Prostate gland (tissue), 2 donors: ENCODE measurements at regions not wholly inside any gene's neighbourhood (a gene's known extent, or its start where the extent isn't known, plus 50 kb on each side); places are given as distances from the start of the nearest gene placed in this dataset.

ENCODE experiments used
- DNase-seq: peaks from one replicate; pipeline ENCODE4 v3.0.0-alpha.2; 2019; ENCODE audit warnings: low spot score
- H3K27ac ChIP-seq, 2 donors: fragments of 200-600 bp; sonication (generic); 2 replicates each; pipeline ENCODE4 v1.5.1; 2017 to 2019
- H3K27me3 ChIP-seq: fragments of 200-600 bp; sonication (generic); replicated peaks from 2 replicates; pipeline ENCODE4 v1.5.1; 2019; ENCODE audit not compliant: insufficient read depth
- H3K36me3 ChIP-seq, 2 donors: fragments of 200-600 bp; sonication (generic); 1 replicate in 1 of 2; 2 replicates in 1 of 2; pipeline versions ENCODE4 v1.5.1 to v1.8.1; 2017 to 2019
- H3K4me1 ChIP-seq: fragments of 200-600 bp; sonication (generic); replicated peaks from 2 replicates; pipeline ENCODE4 v1.5.1; 2019
- H3K4me3 ChIP-seq, 2 donors: fragments of 200-600 bp; sonication (generic); 2 replicates each; pipeline ENCODE4 v1.5.1; 2017 to 2019
- H3K9me3 ChIP-seq: fragments of 200-600 bp; sonication (generic); 2 replicates; pipeline ENCODE4 v1.5.1; 2017
- POLR2A ChIP-seq: fragments of 450-650 bp; IDR thresholded peaks from one replicate; pipeline ENCODE4 v1.6.1; 2016; ENCODE audit warnings: antibody characterized with exemption, mild to moderate bottlenecking
- POLR2AphosphoS5 ChIP-seq: sonication (generic); formaldehyde crosslinking; IDR thresholded peaks from one replicate; pipeline ENCODE4 v1.6.1; 2017; ENCODE audit warnings: antibody characterized with exemption
- WGBS: methylation state at CpG from one replicate; pipeline ENCODE4 v1.1.5; 2018; 5-methylcytosine and 5-hydroxymethylcytosine counted together
- intact Hi-C: fragments of 100-400 bp; cut with DNase I; formaldehyde crosslinking; loops from one replicate; pipeline ENCODE4 v1.14.2; 2022
- TF ChIP-seq, protein P1 (sequence below), 4 experiments: fragments of 200-600 bp in 2 of 4; fragments of 450-650 bp in 2 of 4; sonication (generic) in 2 of 4; IDR thresholded peaks; 1 replicate in 3 of 4; 2 replicates in 1 of 4; pipeline ENCODE4 v1.5.1; 2016 to 2019; ENCODE audit warnings: antibody characterized with exemption in 4 of 4, mild to moderate bottlenecking in 2 of 4, moderate library complexity in 2 of 4

DNA sequence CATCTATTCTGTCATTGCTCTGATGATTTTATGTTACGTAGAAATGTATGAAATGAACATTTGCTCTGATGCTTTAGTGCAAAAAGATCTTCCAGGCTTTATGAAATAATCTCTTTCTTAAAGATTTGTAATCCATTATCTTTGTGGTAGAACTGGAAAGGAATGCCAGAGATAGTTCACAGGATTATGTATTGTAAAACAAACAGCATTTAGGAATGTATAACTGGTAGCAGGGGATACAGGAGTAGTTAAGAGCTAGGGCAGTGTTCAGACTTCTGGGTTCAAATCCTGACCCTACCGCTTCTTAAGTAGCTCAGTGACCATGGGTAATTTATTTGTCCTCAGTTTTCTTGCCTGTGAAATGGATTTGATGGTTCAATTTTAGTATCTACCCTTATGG lies 429.8 kb upstream of the TPM1 start:
- H3K27me3 ChIP-seq: no peaks in the 10 kb centered on the region
- H3K27ac ChIP-seq: no peak overlapping the region
- no peaks in the 10 kb centered on the region for H3K4me1 ChIP-seq
- H3K9me3 ChIP-seq: no peaks in the 10 kb centered on the region
- WGBS: 96% methylated on average over 2 of the region's 2 CpGs
- TF ChIP-seq POLR2A (no peak), POLR2AphosphoS5 (no peak)
- TF ChIP-seq, protein P1, sequence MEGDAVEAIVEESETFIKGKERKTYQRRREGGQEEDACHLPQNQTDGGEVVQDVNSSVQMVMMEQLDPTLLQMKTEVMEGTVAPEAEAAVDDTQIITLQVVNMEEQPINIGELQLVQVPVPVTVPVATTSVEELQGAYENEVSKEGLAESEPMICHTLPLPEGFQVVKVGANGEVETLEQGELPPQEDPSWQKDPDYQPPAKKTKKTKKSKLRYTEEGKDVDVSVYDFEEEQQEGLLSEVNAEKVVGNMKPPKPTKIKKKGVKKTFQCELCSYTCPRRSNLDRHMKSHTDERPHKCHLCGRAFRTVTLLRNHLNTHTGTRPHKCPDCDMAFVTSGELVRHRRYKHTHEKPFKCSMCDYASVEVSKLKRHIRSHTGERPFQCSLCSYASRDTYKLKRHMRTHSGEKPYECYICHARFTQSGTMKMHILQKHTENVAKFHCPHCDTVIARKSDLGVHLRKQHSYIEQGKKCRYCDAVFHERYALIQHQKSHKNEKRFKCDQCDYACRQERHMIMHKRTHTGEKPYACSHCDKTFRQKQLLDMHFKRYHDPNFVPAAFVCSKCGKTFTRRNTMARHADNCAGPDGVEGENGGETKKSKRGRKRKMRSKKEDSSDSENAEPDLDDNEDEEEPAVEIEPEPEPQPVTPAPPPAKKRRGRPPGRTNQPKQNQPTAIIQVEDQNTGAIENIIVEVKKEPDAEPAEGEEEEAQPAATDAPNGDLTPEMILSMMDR (IDR thresholded peaks at IDR 0.05): no peak
- intact Hi-C loops: no loop called here
- H3K4me3 ChIP-seq: no peak overlapping the region
- H3K36me3 ChIP-seq: no peaks in the 10 kb centered on the region
- DNase-seq: no peak

DNA sequence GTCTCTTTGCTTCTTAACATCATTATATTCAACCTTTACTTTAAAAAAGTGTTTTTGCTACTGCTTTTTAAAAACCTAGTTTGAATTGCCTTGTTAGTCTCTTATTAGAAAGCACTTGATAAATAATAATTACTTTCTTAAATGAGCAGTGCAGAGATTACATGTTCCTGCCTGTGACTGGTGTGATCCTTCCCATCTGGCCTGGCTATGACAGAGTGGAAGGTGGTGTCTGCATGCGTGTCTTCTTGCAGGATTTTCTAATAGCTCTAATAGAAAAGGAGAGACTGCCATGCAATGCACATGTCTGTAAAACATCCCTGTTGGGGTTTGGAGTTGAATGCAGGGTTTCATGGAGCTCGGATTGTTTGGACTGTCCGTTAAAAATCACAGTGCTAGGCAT lies 425.8 kb upstream of the TPM1 start:
- H3K4me3 ChIP-seq: no peak overlapping the region
- H3K27ac ChIP-seq: no peak overlapping the region
- TF ChIP-seq POLR2AphosphoS5 (no peak), POLR2A (no peak)
- TF ChIP-seq, protein P1 (IDR thresholded peaks at IDR 0.05): no peak
- no peaks in the 10 kb centered on the region for H3K36me3 ChIP-seq
- intact Hi-C loops: no loop called here
- 80% methylated on average over 3 of the region's 3 CpGs for WGBS
- no peaks in the 10 kb centered on the region for H3K4me1 ChIP-seq
- DNase-seq: no peak
- no peaks in the 10 kb centered on the region for H3K9me3 ChIP-seq
- H3K27me3 ChIP-seq: no peaks in the 10 kb centered on the region

DNA sequence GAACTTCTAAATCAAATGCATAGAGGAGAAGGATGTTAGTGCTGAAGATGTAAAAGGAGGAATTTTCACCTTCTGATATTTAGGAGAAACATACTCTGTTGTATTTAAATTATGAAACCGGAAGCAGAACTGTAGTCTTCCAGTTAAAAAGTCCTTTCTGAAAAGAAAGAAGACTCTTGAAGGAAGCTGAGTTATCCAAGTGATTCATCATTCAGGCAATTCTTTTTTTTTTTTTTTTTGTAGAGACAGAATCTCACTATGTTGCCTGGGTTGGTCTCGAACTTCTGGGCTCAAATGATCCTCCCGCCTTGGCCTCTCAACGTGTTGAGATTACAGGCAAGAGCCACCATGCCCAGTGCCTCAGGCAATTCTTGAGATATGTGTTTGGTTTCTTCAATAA lies 424.8 kb upstream of the TPM1 start:
- no peak overlapping the region for H3K4me3 ChIP-seq
- DNase-seq: no peak
- H3K27ac ChIP-seq: no peak overlapping the region
- no peaks in the 10 kb centered on the region for H3K27me3 ChIP-seq
- no peaks in the 10 kb centered on the region for H3K36me3 ChIP-seq
- H3K4me1 ChIP-seq: no peaks in the 10 kb centered on the region
- intact Hi-C loops: no loop called here
- H3K9me3 ChIP-seq: no peaks in the 10 kb centered on the region
- 90% methylated on average over 4 of the region's 4 CpGs for WGBS
- TF ChIP-seq POLR2A (no peak), POLR2AphosphoS5 (no peak)
- TF ChIP-seq, protein P1 (IDR thresholded peaks at IDR 0.05): no peak

GRCh38 chr15:62618432-62618831 lies 424.1 kb upstream of the TPM1 start:
- DNase-seq: no peak
- Histone ChIP-seq H3K9me3 (no peaks in the 10 kb centered on the region), H3K4me3 (no peak overlapping the region), H3K36me3 (no peaks in the 10 kb centered on the region), H3K4me1 (no peaks in the 10 kb centered on the region), H3K27ac (no peak overlapping the region), H3K27me3 (no peaks in the 10 kb centered on the region)
- TF ChIP-seq POLR2A: no peak
- TF ChIP-seq, protein P1 (IDR thresholded peaks at IDR 0.05): no peak
- TF ChIP-seq POLR2AphosphoS5: no peak
- WGBS: 92% methylated on average over 2 of the region's 2 CpGs
- intact Hi-C loops: no loop called here

DNA sequence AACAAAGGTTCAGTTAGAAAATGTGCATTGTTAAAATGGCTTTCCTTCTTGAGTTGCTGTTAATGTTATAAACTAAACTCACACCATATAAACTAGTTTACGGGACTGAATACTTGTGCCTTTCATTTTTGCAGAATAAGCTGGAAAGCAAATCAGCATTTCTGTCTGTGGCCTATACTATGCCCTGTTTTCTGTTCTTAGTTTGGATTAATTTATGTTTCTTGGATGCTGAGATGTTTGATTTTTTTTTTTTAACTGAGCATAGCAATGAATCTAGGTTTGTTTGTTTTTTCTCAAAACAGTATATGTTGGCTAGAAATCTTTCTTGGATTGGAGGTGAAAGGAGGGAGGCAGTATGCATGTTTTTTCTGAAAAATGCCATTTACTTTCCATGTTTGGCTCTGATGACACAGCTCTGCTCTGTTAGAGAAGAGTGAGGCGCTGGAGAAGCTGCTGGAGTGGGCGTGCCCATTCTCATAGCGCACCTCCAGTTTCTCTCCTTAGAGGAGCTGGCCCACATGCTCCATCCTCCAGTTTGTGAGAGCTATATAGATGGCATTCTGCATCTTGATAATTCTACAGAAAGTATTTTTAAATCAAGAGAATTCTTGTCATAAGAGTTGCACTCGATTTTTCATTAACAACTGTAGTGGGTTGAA lies 423.6 kb upstream of the TPM1 start:
- no peak for DNase-seq
- H3K36me3 ChIP-seq: no peaks in the 10 kb centered on the region
- H3K27me3 ChIP-seq: no peaks in the 10 kb centered on the region
- no peaks in the 10 kb centered on the region for H3K4me1 ChIP-seq
- H3K27ac ChIP-seq: no peak overlapping the region
- no peak overlapping the region for H3K4me3 ChIP-seq
- 81% methylated on average over 5 of the region's 5 CpGs for WGBS
- intact Hi-C loops: no loop called here
- no peak for TF ChIP-seq POLR2A
- TF ChIP-seq, protein P1 (IDR thresholded peaks at IDR 0.05): no peak
- no peak for TF ChIP-seq POLR2AphosphoS5
- no peaks in the 10 kb centered on the region for H3K9me3 ChIP-seq
